NCI-H1105 (cell line): ENCODE measurements at regions not wholly inside any gene's neighbourhood (a gene's known extent, or its start where the extent isn't known, plus 50 kb on each side); places are given as distances from the start of the nearest gene placed in this dataset.

Experiments
- DNase-seq: peaks from one replicate; lab custom pipeline; 2025; lab: John Stamatoyannopoulos, UW

- no peak for DNase-seq
Measured at GRCh38 chr20:60213126-60213893, 255.1 kb downstream of the CDH26 start.

GRCh38 chr20:60214901-60215815, 256.9 kb downstream of the CDH26 start:
- no peak for DNase-seq

GRCh38 chr20:60215816-60216730, 257.9 kb downstream of the CDH26 start:
- DNase-seq = no peak

GRCh38 chr20:60219231-60219630, 261.0 kb downstream of the CDH26 start:
- DNase-seq = no peak

- DNase-seq = no peak
Measured at GRCh38 chr20:60219984-60220562, 261.9 kb downstream of the CDH26 start.

GRCh38 chr20:60220706-60221105, 262.5 kb downstream of the CDH26 start:
- DNase-seq = no peak

GRCh38 chr20:60221593-60221992, 263.4 kb downstream of the CDH26 start:
- DNase-seq = no peak

- DNase-seq = no peak
Measured at GRCh38 chr20:60222497-60222896, 264.3 kb downstream of the CDH26 start.

- no peak for DNase-seq
Measured at GRCh38 chr20:60223174-60223573, 265.0 kb downstream of the CDH26 start.

GRCh38 chr20:60224914-60225313, 266.7 kb downstream of the CDH26 start:
- DNase-seq = peak; percentile 40

- DNase-seq = no peak
Measured at GRCh38 chr20:60228255-60228654, 270.0 kb downstream of the CDH26 start.

- DNase-seq = no peak
Measured at GRCh38 chr20:60232380-60232779, 274.2 kb downstream of the CDH26 start.

GRCh38 chr20:60233018-60233630, 274.9 kb downstream of the CDH26 start:
- DNase-seq = no peak

- no peak for DNase-seq
Measured at GRCh38 chr20:60236613-60237012, 278.4 kb downstream of the CDH26 start.

- DNase-seq = no peak
Measured at GRCh38 chr20:60237981-60238380, 279.8 kb downstream of the CDH26 start.

- DNase-seq = no peak
Measured at GRCh38 chr20:60238992-60239660, 280.9 kb downstream of the CDH26 start.

GRCh38 chr20:60239956-60240355, 281.7 kb downstream of the CDH26 start:
- no peak for DNase-seq

GRCh38 chr20:60240415-60240814, 282.2 kb downstream of the CDH26 start:
- DNase-seq = no peak

GRCh38 chr20:60240986-60241385, 282.8 kb downstream of the CDH26 start:
- DNase-seq = no peak

GRCh38 chr20:60242836-60243505, 284.7 kb downstream of the CDH26 start:
- DNase-seq = no peak
